AG04449 (cell line): ENCODE measurements at regions not wholly inside any gene's neighbourhood (a gene's known extent, or its start where the extent isn't known, plus 50 kb on each side); places are given as distances from the start of the nearest gene placed in this dataset.

Experiments used
- CTCF ChIA-PET: fragments of 350-600 bp; formaldehyde crosslinking; extraction: SDS; loops from one replicate; lab custom pipeline; 2021; ENCODE audit warnings: antibody characterized with exemption; lab: Yijun Ruan, JAX
- POLR2A ChIA-PET: fragments of 400-600, 350-600 bp; formaldehyde crosslinking; extraction: SDS; loops from one replicate; lab custom pipeline; 2020; ENCODE audit warnings: antibody characterized with exemption, inconsistent platforms; lab: Yijun Ruan, JAX
- DNase-seq: peaks from one replicate; pipeline ENCODE4 v3.0.0-alpha.2; 2010; ENCODE audit warnings: low read depth, low spot score
- H3K4me3 ChIP-seq: 2 replicates; pipeline ENCODE4 v1.5.1; 2011; ENCODE audit warnings: low read depth, mild to moderate bottlenecking, control low read depth, low read length
- CTCF ChIP-seq: IDR thresholded peaks from one replicate; pipeline ENCODE4 v1.5.1; 2011; ENCODE audit warnings: mild to moderate bottlenecking, moderate library complexity, low read length, control low read depth, inconsistent platforms; ENCODE audit not compliant: insufficient read depth; ENCODE audit errors: missing control alignments

GRCh38 chr15:25937796-25938195, 74.7 kb upstream of the ATP10A start:
- DNase-seq, result no peak
- H3K4me3 ChIP-seq, result no peak overlapping the region
- ChIA-PET POLR2A (interaction anchor here (0.6 kb wide), 1 partner anchor 53 kb away, joined by 3 read pairs; no protein-coding TSS in a partner anchor), CTCF (interaction anchor here (1.8 kb wide), 1 partner anchor 323 kb away, joined by 5 read pairs; no protein-coding TSS in a partner anchor)
- TF ChIP-seq CTCF, result no peak

DNA sequence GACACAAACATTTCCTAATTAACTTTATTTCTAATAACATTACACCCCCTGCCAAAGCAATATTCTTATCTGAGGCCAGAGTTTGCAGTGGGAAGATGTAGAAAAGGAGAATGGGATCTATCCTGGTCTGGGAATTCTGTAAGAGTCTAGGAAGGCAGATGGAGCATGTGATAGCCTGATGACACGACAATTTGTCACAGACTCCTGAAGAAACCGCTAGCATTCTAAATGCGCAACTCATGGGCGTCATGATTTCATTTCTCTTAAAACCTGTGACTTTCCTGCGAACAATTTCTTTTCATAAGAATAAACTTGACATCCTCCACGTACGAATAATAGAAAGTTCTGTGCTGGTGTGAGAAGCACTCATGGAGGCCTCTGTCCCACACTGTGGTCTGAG, 72.9 kb upstream of the ATP10A start:
- DNase-seq, result no peak
- POLR2A ChIA-PET, result no interaction called here
- CTCF ChIA-PET, result interaction anchor here (0.7 to 1.1 kb wide), 2 partner anchors 85 to 252 kb away, joined by 3 read pairs; no protein-coding TSS in a partner anchor

GRCh38 chr15:25933456-25934158, 70.5 kb upstream of the ATP10A start:
- POLR2A ChIA-PET, result interaction anchor here (0.5 to 1.5 kb wide), 9 partner anchors 48 to 231 kb away, joined by 3 to 6 read pairs (median 4); no protein-coding TSS in a partner anchor
- peak; percentile 57 for DNase-seq
- H3K4me3 ChIP-seq, result peak overlapping the region; percentile 42
- CTCF ChIA-PET, result interaction anchor here (0.6 to 3.8 kb wide), 65 partner anchors 9 to 426 kb away, joined by 3 to 41 read pairs (median 4); partner anchors contain the start of gene ATP10A
- peak; percentile 84 for TF ChIP-seq CTCF

More for the DNA sequence above, 72.9 kb upstream of the ATP10A start:
- H3K4me3 ChIP-seq, result no peak overlapping the region
- no peak for TF ChIP-seq CTCF

- CTCF ChIA-PET, result interaction anchor here (0.7 to 3.8 kb wide), 33 partner anchors 9 to 425 kb away, joined by 3 to 41 read pairs (median 7); partner anchors contain the start of gene ATP10A
- no peak for DNase-seq
- no peak for TF ChIP-seq CTCF
- POLR2A ChIA-PET, result no interaction called here
- H3K4me3 ChIP-seq, result no peak overlapping the region
Observed at GRCh38 chr15:25932696-25933095, 69.6 kb upstream of the ATP10A start.

DNA sequence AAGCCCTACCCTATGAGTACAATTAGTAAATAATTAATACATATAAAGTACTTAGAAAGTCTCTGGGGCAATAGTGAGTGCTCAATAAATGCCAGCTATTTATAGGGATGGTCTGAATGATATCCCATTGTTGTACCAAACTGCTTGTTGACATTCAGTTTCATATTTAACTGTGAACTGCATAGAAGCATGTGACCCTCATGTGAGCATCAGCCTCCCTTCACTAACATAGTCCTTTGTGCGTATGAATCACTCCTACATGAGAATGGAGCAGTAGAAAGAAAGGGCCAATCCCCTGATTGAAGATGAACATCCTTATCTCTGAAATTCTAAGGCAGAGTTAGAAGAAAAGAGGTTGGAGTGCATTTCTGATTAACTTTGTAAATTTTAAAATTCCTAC, 68.7 kb upstream of the ATP10A start:
- no peak overlapping the region for H3K4me3 ChIP-seq
- no peak for TF ChIP-seq CTCF
- POLR2A ChIA-PET, result no interaction called here
- CTCF ChIA-PET, result interaction anchor here (0.7 to 3.8 kb wide), 7 partner anchors 13 to 423 kb away, joined by 3 to 25 read pairs (median 3); no protein-coding TSS in a partner anchor
- no peak for DNase-seq

DNA sequence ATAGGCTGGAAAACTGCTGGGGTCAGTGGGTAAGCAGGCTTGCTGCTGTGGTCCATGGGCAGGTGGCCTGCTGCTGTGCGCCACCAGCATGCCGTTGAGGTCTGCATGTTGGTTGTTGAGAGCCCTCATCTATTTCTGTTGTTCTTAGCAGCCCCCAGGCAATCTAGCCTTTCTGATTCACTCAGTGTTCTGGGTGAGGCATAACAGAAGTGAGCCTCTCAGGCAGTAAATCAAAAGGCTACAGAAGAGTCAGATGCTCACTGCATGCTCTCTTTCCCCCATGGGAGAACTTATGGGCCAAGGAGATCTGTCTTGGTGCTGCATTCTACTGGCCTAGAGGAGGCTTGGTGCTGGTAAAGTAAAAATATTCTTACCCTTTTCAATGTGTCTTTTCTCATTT, 67.8 kb upstream of the ATP10A start:
- CTCF ChIA-PET, result interaction anchor here (1.0 to 1.2 kb wide), 2 partner anchors 147 to 422 kb away, joined by 3 read pairs; no protein-coding TSS in a partner anchor
- POLR2A ChIA-PET, result no interaction called here
- no peak overlapping the region for H3K4me3 ChIP-seq
- DNase-seq, result no peak
- no peak for TF ChIP-seq CTCF
